K562 (cell line): ENCODE measurements at regions not wholly inside any gene's neighbourhood (a gene's known extent, or its start where the extent isn't known, plus 50 kb on each side); places are given as distances from the start of the nearest gene placed in this dataset.

Source experiments
- ATAC-seq: fragments of 200-7000 bp; cut with Tn5 transposase; 3 replicates; pipeline ENCODE4 v1.9.1; 2020; ENCODE audit warnings: moderate library complexity
- BruUV-seq: library from RNA; stranded (reverse); fragments of 400-500 nt; replicated peaks from 2 replicates; lab custom pipeline; 2021; lab: Mats Ljungman, UMichigan
- CTCF ChIA-PET: fragments of 300-600 bp; formaldehyde crosslinking; extraction: SDS; loops from one replicate; lab custom pipeline; 2021; ENCODE audit warnings: low intra/inter-chr PET ratio; lab: Yijun Ruan, JAX
- POLR2A ChIA-PET: fragments of 300-600, 350-650 bp; sonication (Branson Sonifier 250); formaldehyde crosslinking; extraction: SDS; loops from one replicate; lab custom pipeline; 2021; ENCODE audit warnings: antibody characterized with exemption, inconsistent platforms; lab: Yijun Ruan, JAX
- DNase-seq, 4 experiments: peaks; one replicate each; pipeline versions ENCODE4 v3.0.0 to v3.0.0-alpha.2; 2011 to 2018; ENCODE audit warnings: low spot score in 3 of 4, mixed read lengths in 3 of 4; ENCODE audit errors: extremely low read depth in 1 of 4
- FAIRE-seq: peaks from 2 replicates; lab custom pipeline; 2011; peaks lifted over from hg19 to GRCh38; lab: Jason Lieb, UNC
- H2AFZ ChIP-seq: 2 replicates; pipeline ENCODE4 v1.6.0; 2011; ENCODE audit warnings: low read depth, low read length, control low read depth, inconsistent platforms
- H3K27ac ChIP-seq: fragments of 200-600 bp; 3 replicates; pipeline ENCODE4 v1.8.0; 2011; ENCODE audit warnings: low read depth, mild to moderate bottlenecking, control low read depth, inconsistent platforms, low read length, moderate library complexity, mixed read lengths; ENCODE audit errors: extremely low read depth
- H3K27me3 ChIP-seq, 2 experiments: fragments of 300-600 bp in 1 of 2; 2 replicates in 1 of 2; 3 replicates in 1 of 2; pipeline versions ENCODE4 v1.6.0 to v1.8.0; 2011; ENCODE audit warnings: inconsistent platforms in 2 of 2, low read length in 2 of 2, mild to moderate bottlenecking in 1 of 2, mixed read lengths in 1 of 2, moderate library complexity in 1 of 2; ENCODE audit not compliant: control insufficient read depth in 2 of 2, insufficient read depth in 2 of 2
- H3K36me3 ChIP-seq: fragments of 300-600 bp; 3 replicates; pipeline ENCODE4 v1.8.0; 2011; ENCODE audit warnings: mild to moderate bottlenecking, low read length, inconsistent platforms; ENCODE audit not compliant: control insufficient read depth, insufficient read depth
- H3K4me1 ChIP-seq, 2 experiments: fragments of 200-600 bp in 1 of 2; replicated peaks in 1 of 2; 2 replicates in 1 of 2; 3 replicates in 1 of 2; pipeline versions ENCODE4 v1.5.1 to v1.8.0; 2011; ENCODE audit warnings: inconsistent platforms in 2 of 2, low read length in 2 of 2, mild to moderate bottlenecking in 1 of 2, mixed read lengths in 1 of 2, moderate library complexity in 1 of 2; ENCODE audit not compliant: control insufficient read depth in 2 of 2, insufficient read depth in 2 of 2
- H3K4me2 ChIP-seq: 2 replicates; pipeline ENCODE4 v1.6.1; 2011; ENCODE audit warnings: low read length, control low read depth, inconsistent platforms, mixed read lengths; ENCODE audit not compliant: insufficient read depth
- H3K4me3 ChIP-seq: fragments of 200-600 bp; sonication (generic), shearing (Covaris generic); 2 replicates; pipeline ENCODE4 v1.5.1; 2016; ENCODE audit warnings: control low read depth, inconsistent platforms
- H3K79me2 ChIP-seq: fragments of 200-600 bp; 3 replicates; pipeline ENCODE4 v1.8.0; 2011; ENCODE audit warnings: low read length, inconsistent platforms; ENCODE audit not compliant: control insufficient read depth, insufficient read depth
- H3K9ac ChIP-seq, 2 experiments: 2 replicates each; pipeline versions ENCODE4 v1.6.0 to v1.6.1; 2011; ENCODE audit warnings: low read depth in 2 of 2, low read length in 2 of 2, control low read depth in 1 of 2, inconsistent platforms in 1 of 2, mild to moderate bottlenecking in 1 of 2, mixed read lengths in 1 of 2; ENCODE audit not compliant: insufficient read depth in 1 of 2
- H3K9me1 ChIP-seq: one replicate; pipeline ENCODE4 v1.6.0; 2011; ENCODE audit warnings: inconsistent platforms, mild to moderate bottlenecking, low read length, moderate library complexity; ENCODE audit not compliant: control insufficient read depth, insufficient read depth
- H3K9me3 ChIP-seq: replicated peaks from 2 replicates; pipeline ENCODE4 v1.5.1; 2011; ENCODE audit warnings: low read depth, low read length, inconsistent platforms; ENCODE audit not compliant: control insufficient read depth, insufficient read depth
- H4K20me1 ChIP-seq: replicated peaks from 2 replicates; pipeline ENCODE4 v1.6.1; 2011; ENCODE audit warnings: low read length, inconsistent platforms, mixed read lengths; ENCODE audit not compliant: control insufficient read depth, insufficient read depth
- GTF2F1 ChIP-seq: IDR thresholded peaks from 2 replicates; pipeline ENCODE4 v1.6.1; 2011; ENCODE audit warnings: low read depth, low read length, improper control_type of control experiment
- HDAC6 ChIP-seq: IDR thresholded peaks from 2 replicates; pipeline ENCODE4 v1.6.1; 2012; ENCODE audit warnings: low read depth, mild to moderate bottlenecking, control low read depth, inconsistent platforms, low read length, moderate library complexity
- PCBP2 ChIP-seq: fragments of 200-400 bp; formaldehyde crosslinking; IDR thresholded peaks from 2 replicates; pipeline ENCODE4 v1.6.1; 2018; ENCODE audit warnings: low read length, low read depth, mild to moderate bottlenecking, moderate library complexity; ENCODE audit not compliant: poor library complexity, severe bottlenecking
- TCF15 ChIP-seq: fragments of 250-450 bp; sonication (Bioruptor Pico); IDR thresholded peaks from 2 replicates; pipeline ENCODE4 v1.8.0; 2022; ENCODE audit warnings: moderate library complexity, mild to moderate bottlenecking, inconsistent platforms
- ZEB2 ChIP-seq: fragments of 450-650 bp; IDR thresholded peaks from 2 replicates; pipeline ENCODE4 v1.6.1; 2016
- ZKSCAN8 ChIP-seq: fragments of 200-800 bp; sonication (Bioruptor generic); IDR thresholded peaks from 2 replicates; pipeline ENCODE4 v1.6.1; 2016; ENCODE audit warnings: missing genetic modification characterization, missing compliant biosample characterization
- WGBS: fragments of 100-300 bp; shearing (Covaris generic); methylation state at CpG from one replicate; pipeline ENCODE4 v1.1.6; 2016; ENCODE audit warnings: low coverage, mixed read lengths; ENCODE audit not compliant: insufficient coverage; ENCODE audit errors: missing lambda C conversion rate; 5-methylcytosine and 5-hydroxymethylcytosine counted together
- in situ Hi-C: fragments of 300-500 bp; cut with MboI; formaldehyde crosslinking; loops from 4 replicates; pipeline ENCODE4 v1.15.0; 2018; ENCODE audit warnings: inconsistent platforms, mixed read lengths
- intact Hi-C: fragments of 100-400 bp; cut with micrococcal nuclease; formaldehyde crosslinking; loops from 2 replicates; pipeline ENCODE4 v1.14.2; 2022
- TF ChIP-seq, protein P1 (sequence below): sonication (generic); formaldehyde crosslinking; IDR thresholded peaks from 2 replicates; pipeline ENCODE4 v1.8.0; 2022; ENCODE audit warnings: missing genetic modification reagents, mild to moderate bottlenecking, borderline replicate concordance

- POLR2A ChIA-PET = interaction anchor here (1.2 kb wide), 1 partner anchor 33 kb away, joined by 4 read pairs; no protein-coding TSS in a partner anchor
Measured at GRCh38 chr20:40583636-40584035, 105.4 kb downstream of the MAFB start.

More at GRCh38 chr20:40583636-40584035, 105.4 kb downstream of the MAFB start:
- H3K9ac ChIP-seq = no peak overlapping the region
- no peaks in the 10 kb centered on the region for H4K20me1 ChIP-seq
- no peaks in the 10 kb centered on the region for H3K79me2 ChIP-seq
- in situ Hi-C loops = no loop called here
- intact Hi-C loops = no loop called here
- no peaks in the 10 kb centered on the region for H3K4me1 ChIP-seq
- DNase-seq = no peak
- ATAC-seq = no peak
- no peaks in the 10 kb centered on the region for H3K9me3 ChIP-seq
- no peaks in the 10 kb centered on the region for H3K9me1 ChIP-seq
- no peak overlapping the region for H2AFZ ChIP-seq
- CTCF ChIA-PET = no interaction called here
- H3K4me2 ChIP-seq = no peak overlapping the region
- no peaks in the 10 kb centered on the region; a peak in 1 of 5 replicates for H3K27me3 ChIP-seq
- H3K4me3 ChIP-seq = no peak overlapping the region
- no peak overlapping the region for H3K27ac ChIP-seq
- BruUV-seq = no TSS peak
- no peak for FAIRE-seq
- TF ChIP-seq, protein P1, sequence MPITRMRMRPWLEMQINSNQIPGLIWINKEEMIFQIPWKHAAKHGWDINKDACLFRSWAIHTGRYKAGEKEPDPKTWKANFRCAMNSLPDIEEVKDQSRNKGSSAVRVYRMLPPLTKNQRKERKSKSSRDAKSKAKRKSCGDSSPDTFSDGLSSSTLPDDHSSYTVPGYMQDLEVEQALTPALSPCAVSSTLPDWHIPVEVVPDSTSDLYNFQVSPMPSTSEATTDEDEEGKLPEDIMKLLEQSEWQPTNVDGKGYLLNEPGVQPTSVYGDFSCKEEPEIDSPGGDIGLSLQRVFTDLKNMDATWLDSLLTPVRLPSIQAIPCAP (CRISPR knock-in tag) = no peak
- TF ChIP-seq TCF15 = no peak
- no peak for TF ChIP-seq GTF2F1
- TF ChIP-seq PCBP2 = no peak
- no peak for TF ChIP-seq ZEB2
- TF ChIP-seq HDAC6 = no peak
- no peak for TF ChIP-seq ZKSCAN8
- TF ChIP-seq, all 486 proteins: peak for 0
- 2% methylated on average over 7 of the region's 7 CpGs for WGBS
- H3K36me3 ChIP-seq = no peaks in the 10 kb centered on the region
